Mesenteric fat pad (tissue), 1 donor: ENCODE measurements at regions not wholly inside any gene's neighbourhood (a gene's known extent, or its start where the extent isn't known, plus 50 kb on each side); places are given as distances from the start of the nearest gene placed in this dataset.
"Not testable (repeated sequence)": the region's sequence is repeated elsewhere in the genome, so short reads cannot be mapped to it uniquely, and the experiment has no call there.

Experiments used
- DNase-seq: peaks from one replicate; pipeline ENCODE4 v3.0.0-alpha.2; 2020; ENCODE audit warnings: low spot score
- donor health status: DM: yes; HTN: yes; CAD: no.

DNA sequence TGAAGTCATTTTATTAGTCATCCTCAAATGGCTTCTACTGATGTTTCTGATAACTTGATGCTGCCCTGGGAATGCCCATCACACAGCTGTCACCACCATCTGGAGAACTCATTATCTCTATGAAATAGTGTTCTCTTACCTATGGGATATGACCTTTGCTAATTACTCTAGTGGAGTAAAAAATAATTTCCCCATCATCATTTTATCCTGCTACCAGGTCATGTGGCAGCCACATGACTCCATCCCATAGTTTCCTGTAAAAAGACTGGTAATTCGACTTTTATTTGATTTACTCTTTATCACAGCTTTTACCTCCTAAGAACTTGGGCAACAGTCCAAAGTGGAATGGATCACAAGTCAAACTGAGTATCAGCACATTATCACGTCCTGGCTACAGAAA, 76.1 kb upstream of the USP25 start:
- no peak for DNase-seq

DNA sequence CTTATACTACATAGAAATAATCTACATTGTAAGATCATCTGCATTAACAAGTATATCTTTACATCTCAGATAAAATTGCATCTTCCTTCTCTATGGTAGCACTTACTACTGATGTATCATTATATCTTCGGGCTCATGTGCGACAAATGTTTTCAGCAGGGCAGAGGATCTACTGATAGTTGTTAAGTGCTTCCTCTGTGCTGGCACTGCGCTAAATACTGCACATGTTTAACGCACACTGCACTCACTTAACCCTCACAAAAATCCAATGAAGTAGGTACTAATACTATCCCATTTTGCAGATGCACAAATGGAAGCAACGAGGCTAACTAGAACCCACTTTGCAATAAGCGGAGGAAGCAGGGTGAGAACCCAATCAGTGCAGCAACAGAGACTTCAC, 75.6 kb upstream of the USP25 start:
- no peak for DNase-seq

DNA sequence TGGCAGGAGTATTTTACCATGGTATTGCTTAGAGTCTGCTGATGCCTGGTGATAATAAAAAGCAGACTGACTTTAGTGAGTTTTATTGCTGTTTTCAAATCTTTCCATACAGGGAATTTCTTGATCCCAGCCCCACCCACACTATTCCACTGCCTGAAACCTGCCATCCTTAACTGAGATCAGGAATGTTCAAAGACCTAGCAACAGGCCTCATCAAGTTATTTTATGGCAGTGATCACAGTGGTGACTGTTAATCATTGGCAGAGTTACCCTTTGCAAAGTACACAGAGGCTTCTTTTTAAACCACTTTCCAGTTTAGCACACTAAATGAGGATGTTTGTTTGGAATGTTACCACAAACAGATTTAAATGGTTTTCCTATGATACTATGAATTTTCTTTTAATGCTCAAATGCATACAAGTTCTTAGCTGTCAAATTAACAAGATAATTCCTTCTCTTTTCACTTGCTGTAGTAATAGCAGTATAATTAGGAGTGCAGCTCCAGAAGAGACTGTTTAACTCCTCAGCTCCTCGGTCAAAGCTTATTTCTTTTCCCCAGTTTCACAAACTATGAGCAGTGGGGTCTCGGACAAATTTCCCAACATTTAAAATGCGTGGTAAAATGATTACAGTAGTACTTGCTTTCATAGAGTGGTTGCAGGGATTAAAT, 69.9 kb upstream of the USP25 start:
- DNase-seq: no peak

DNA sequence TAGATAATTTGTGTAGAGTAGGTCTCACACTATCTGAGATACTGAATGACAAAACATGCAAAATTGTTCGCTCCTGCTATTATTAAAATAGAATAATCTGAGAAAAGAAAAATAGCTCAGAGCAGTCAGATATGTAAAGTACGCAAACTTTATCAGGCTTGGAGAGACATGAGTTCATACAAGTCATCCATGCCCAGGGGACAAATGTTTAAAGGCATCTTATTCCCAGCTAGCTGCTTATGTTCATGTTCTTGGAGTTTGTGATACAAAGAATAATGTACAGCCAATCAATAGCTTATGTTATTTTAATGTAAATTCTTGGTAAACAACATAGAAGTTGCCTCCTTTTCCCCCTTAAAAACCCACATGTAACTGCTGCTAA, 69.4 kb upstream of the USP25 start:
- DNase-seq: no peak

DNA sequence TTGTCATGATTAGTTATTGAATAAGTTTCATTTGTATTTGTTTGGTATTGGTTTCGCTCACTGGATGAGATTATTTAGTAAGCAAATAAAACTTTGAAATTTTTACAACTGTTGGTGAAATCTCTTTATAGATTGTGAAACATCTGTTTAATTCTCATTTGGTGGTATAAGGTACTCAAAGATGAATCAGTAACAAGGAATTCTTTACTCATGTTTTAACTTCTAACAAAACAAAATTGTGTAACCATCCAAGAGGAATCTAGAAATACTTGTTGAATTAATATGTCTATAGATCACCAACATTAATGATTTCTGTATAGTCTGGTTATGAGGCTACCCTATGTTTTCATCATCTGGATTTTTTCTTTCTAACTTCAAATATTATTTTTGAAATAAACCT, 62.8 kb upstream of the USP25 start:
- no peak for DNase-seq

GRCh38 chr21:15667819-15668218, 62.0 kb upstream of the USP25 start:
- DNase-seq: no peak

DNA sequence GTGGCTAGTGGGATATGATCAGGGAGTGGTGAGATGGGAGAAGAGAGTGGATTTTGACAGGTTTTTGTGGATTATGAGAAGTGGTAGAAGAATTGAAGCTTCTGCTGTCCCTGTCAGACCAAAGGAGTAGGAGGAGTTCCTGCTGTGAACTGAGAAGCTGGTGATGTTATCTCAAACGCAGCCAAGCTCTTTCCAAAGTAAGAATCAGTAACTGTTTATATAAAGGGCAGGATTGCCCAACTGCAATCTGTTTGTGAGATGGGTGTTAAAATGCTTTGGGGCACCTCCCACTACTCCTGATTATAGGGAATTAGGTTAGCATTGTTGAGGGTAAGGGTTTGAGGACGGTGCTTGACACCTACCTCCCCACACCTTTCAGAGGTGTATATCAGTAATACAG, 60.5 kb upstream of the USP25 start:
- no peak for DNase-seq

- no peak for DNase-seq
Observed at GRCh38 chr21:15671188-15671587, 58.6 kb upstream of the USP25 start.

GRCh38 chr21:15672578-15672977, 57.2 kb upstream of the USP25 start:
- DNase-seq: not testable (repeated sequence)

GRCh38 chr21:15676935-15677334, 52.8 kb upstream of the USP25 start:
- DNase-seq: no peak

DNA sequence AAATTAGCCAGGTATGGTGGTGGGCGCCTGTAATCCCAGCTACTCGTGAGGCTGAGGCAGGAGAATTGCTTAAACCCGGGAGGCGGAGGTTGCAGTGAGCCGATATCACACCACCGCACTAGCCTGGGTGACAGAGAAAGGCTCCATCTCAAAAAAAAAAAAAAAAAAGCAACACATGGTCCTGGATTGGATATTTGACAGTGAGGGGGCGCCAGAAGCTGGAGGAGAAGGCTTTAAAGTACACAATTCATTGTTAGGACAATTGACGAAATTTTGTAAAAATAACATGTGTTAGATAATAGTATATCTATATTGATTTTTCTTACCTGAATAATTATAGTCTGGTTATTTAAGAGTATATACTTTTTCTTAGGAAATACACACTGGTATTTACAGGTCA, 50.2 kb upstream of the USP25 start:
- DNase-seq: no peak
